ENCODE measurements at regions not wholly inside any gene's neighbourhood (a gene's known extent, or its start where the extent isn't known, plus 50 kb on each side); places are given as distances from the start of the nearest gene placed in this dataset.

DNA sequence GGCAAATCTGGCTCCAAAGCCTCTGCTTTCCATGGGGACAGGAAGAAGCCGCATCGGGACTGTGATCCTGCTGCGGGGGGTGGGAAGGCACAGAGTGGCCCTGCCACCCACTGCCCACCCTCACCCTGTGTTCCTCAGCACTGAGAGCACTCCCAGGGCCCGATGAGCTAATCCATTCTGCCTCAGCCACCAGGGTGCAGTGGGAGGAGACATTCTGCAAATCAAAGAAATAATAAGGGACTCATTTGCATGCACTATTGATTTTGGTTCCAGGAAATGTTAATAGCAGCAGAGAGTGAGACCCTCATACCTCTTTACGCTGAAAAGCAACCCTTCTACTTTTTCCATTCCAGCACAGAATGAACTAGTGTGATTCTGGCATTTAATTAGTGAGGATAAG, 572.8 kb downstream of the INHBA start:
- TF ChIP-seq POLR2A (IDR thresholded peaks at IDR 0.05): no peak
- TF ChIP-seq, protein P1, sequence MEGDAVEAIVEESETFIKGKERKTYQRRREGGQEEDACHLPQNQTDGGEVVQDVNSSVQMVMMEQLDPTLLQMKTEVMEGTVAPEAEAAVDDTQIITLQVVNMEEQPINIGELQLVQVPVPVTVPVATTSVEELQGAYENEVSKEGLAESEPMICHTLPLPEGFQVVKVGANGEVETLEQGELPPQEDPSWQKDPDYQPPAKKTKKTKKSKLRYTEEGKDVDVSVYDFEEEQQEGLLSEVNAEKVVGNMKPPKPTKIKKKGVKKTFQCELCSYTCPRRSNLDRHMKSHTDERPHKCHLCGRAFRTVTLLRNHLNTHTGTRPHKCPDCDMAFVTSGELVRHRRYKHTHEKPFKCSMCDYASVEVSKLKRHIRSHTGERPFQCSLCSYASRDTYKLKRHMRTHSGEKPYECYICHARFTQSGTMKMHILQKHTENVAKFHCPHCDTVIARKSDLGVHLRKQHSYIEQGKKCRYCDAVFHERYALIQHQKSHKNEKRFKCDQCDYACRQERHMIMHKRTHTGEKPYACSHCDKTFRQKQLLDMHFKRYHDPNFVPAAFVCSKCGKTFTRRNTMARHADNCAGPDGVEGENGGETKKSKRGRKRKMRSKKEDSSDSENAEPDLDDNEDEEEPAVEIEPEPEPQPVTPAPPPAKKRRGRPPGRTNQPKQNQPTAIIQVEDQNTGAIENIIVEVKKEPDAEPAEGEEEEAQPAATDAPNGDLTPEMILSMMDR (IDR thresholded peaks at IDR 0.05): no peak

Measured in stomach (tissue), 4 donors.